ENCODE measurements at regions not wholly inside any gene's neighbourhood (a gene's known extent, or its start where the extent isn't known, plus 50 kb on each side); places are given as distances from the start of the nearest gene placed in this dataset.

GRCh38 chrX:110417128-110417527 is 58.5 kb downstream of the RTL9 start:
- TF ChIP-seq OSR1 (CRISPR knock-in tag; IDR thresholded peaks at IDR 0.05) (no peak), ESRRG (CRISPR knock-in tag; IDR thresholded peaks at IDR 0.05) (no peak), ZFP3 (CRISPR knock-in tag; IDR thresholded peaks at IDR 0.05) (no peak), CSRNP3 (CRISPR knock-in tag; IDR thresholded peaks at IDR 0.05) (no peak), PATZ1 (CRISPR knock-in tag; IDR thresholded peaks at IDR 0.05; ENCODE audit: borderline replicate concordance) (no peak), CSDC2 (CRISPR knock-in tag; IDR thresholded peaks at IDR 0.05) (no peak), ARNTL (CRISPR knock-in tag; IDR thresholded peaks at IDR 0.05; ENCODE audit: borderline replicate concordance, low read depth) (no peak), SNAI2 (CRISPR knock-in tag; IDR thresholded peaks at IDR 0.05) (no peak), POU6F1 (CRISPR knock-in tag; IDR thresholded peaks at IDR 0.05; ENCODE audit: borderline replicate concordance, low read depth) (no peak), RARB (CRISPR knock-in tag; IDR thresholded peaks at IDR 0.05) (no peak), ZFP30 (CRISPR knock-in tag; IDR thresholded peaks at IDR 0.05) (no peak)
